ENCODE measurements at regions not wholly inside any gene's neighbourhood (a gene's known extent, or its start where the extent isn't known, plus 50 kb on each side); places are given as distances from the start of the nearest gene placed in this dataset.

- no peak for DNase-seq
Observed at GRCh38 chr18:47758000-47758399, 172.5 kb downstream of the SMAD2 start.

GRCh38 chr18:47756364-47757016 lies 174.0 kb downstream of the SMAD2 start:
- peak in 1 of 2 donors; percentile 30 for DNase-seq

- DNase-seq: no peak
Observed at GRCh38 chr18:47755102-47755456, 175.4 kb downstream of the SMAD2 start.

DNA sequence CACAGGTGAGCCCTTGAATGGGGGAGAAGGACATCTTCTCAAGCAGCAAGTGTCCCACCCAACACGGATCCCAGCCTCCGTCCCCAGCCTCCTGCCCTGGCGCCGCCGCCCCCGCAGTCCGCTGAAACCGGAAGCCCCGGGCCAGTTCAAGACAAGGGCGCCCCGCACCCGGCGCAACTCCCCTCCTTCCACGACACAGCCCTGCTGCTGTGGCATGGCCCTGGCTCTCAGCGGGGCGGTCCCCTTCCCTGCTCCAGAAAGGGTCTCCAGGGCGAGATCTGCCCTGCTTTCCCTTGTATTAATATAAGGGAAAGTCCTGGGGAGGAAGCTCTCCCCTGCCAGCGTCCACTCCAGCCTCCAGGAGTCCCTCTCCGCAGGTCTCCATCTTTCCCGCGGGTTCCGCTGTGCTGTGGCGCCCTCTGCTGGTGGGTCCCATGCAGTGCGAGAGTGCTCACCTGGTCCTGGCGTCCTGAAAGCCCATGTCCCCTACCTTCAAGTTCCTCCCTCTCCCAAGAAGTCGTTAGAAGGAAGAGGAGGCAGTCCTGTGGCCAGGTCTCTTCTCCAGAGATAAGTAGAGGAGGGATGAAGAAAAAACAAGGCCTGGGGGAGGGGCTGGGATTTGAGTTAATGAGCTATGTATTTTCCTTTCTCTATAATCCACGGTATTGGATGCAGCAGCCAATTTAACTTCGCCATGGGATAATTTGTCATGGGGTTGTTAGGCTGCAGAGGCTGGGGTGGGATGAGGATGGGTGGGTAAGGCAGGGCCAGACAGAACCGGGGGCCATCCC lies 176.0 kb downstream of the SMAD2 start:
- peak in 1 of 2 donors; percentile 3 for DNase-seq

DNA sequence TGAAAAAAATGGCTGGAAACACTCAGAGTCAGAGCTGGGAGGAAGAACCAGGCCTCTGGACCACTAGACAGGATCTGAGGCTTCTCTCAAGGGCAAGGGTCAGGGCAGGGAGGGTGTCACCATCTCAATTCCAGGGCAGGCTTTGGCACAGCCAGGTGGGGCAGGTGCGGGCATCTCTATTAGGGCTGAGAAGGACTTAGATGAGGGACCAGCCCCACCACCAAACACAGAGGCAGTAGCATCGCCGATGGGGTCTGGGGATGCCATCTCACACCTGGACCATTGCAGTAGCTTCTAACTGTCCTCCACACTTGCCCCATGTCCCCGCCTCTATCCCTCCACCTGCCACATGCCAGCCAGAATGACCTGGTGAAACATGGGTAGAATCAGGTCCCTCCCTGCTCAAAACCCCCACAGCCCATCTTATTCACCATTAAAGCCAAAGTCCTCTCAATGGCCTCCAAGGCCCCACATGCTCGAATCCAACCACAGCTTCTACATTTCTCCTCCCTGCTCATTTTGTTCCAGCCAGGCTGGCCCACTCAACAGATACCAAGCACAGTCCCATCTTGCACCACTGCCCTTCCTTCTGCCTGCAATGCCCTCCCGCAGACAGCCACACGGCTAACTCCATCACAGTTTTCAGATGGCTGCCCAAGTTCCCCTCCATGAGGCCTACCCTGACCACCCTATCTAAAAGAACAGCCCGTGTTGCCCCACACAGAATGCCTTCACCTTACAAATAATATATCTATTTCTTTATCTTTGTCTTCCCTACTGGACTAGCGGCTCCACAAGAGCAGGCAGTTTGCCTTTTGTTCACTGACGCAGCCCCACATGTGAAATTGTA lies 177.4 kb downstream of the SMAD2 start:
- no peak for DNase-seq

DNA sequence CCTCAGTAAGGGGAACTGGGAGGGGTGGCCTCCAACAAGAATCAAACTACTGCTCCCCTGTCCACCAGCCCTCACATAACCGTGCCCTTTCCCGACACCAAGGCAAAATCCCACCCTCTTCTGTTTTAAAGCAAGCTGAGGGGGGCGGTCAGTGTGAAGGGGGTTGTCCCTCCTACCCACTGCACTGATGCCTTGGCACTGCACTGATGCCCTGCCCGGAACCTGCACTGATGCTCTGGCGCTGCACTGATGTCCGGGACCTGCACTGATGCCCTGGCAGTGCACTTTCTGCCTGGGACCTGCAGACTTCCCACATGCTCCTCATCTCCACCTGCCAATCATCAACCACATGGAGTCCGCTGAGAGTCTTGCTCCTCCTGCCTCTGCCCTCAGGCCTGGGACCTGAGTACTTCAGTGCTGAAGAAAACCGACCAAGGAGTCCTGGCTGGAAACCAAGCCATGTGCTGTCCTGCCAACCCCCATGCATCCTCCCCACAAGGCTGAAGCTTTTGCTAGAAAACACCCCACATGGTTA lies 179.5 kb downstream of the SMAD2 start:
- no peak for DNase-seq

GRCh38 chr18:47749600-47749973 lies 180.9 kb downstream of the SMAD2 start:
- DNase-seq: no peak

DNA sequence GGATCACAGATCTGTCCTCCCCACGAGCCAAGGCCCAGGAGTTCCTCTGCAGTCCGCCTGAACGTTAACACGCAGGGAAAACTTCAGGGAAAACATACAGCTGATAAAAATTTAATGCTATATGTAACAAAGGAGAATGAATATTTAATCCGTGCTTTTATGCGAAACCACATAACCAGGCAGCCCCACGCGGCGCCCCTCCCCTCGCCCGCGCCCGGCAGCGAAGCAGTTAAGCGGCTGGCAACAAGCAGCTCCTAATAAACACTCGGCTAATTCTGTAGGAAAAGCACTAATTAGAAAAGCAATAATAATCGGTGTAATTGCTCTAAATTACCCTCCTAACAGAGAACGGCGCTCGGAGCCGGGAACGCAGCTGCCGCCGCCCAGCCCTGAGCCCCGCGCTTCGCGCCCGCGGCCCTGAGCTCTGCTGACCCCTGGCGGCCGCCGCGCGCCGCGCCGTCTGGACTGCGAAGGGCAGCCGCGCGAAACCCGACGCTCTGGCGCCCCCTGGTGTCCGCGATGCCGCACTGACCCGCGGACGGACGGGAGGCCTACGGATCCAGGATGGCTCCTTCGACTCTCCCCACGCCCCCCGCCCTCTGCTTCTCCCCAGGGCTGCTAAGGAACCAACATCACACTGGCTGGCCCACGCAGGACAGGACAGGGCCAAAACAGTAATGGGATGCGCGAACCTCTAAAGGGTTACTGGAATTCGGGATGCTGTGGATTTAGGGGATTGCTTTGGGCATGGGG lies 181.4 kb downstream of the SMAD2 start:
- DNase-seq: peak; percentile 79 to 80

GRCh38 chr18:47748093-47748796 lies 182.2 kb downstream of the SMAD2 start:
- no peak for DNase-seq

GRCh38 chr18:47747260-47747795 lies 183.1 kb downstream of the SMAD2 start:
- DNase-seq: no peak

DNA sequence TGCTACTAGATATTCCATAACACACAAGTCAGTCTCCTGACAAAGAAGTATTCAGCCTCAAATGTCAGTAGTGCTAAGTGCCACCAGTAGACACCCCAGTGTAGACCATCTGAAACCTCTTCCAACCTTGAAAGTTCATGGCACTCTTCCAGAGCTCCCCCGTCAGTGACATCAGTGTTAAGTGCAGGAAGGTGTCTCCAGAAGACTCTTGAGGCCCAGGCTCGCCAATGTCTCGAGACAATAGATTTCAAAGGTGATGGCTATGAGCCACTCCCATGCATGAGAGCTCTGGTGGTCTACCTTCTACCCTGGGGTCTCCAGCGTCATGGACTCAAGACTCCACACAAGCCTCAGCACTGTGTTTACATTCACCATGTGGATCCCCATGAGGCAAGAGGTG lies 183.8 kb downstream of the SMAD2 start:
- DNase-seq: no peak

DNA sequence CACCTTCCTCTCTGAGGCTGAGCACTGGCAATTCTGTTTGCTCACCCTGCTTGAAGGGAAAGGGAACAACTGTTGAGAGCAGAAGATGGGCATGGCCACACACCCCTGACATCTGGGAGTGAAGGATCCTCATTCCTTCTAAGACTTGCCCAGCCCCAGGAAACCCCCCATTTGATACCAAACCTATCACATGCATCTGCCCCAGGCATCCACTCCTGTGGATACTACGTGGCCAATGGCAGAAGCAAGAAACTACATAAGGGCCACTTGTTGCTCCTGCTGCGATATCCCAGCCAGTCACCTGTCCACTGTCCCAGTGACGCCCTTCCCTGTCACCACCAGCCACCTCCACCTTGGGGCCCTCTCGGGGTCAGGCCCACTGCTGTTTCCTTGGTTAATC lies 185.2 kb downstream of the SMAD2 start:
- DNase-seq: no peak

DNA sequence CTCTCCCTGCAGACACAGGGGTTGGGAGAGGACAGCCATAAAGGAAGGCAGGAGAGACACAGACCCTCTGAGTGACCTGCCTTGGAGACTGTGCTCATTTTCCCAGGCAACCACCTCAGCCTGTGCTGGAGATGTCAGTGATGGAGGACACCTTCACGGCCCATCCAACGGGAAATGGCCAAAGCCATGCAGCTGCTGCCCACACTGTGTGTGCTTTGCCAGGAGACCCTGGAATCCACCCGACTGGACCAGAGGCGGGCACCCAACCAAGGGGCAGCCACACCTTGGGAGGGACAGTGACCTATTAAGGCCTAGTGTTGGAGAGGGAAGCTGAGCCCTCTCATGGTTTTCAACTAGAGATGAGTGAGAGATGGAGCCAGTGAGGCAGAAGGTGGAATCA lies 192.5 kb downstream of the SMAD2 start:
- DNase-seq: no peak

- DNase-seq: no peak
Observed at GRCh38 chr18:47737198-47737830, 193.1 kb downstream of the SMAD2 start.

DNA sequence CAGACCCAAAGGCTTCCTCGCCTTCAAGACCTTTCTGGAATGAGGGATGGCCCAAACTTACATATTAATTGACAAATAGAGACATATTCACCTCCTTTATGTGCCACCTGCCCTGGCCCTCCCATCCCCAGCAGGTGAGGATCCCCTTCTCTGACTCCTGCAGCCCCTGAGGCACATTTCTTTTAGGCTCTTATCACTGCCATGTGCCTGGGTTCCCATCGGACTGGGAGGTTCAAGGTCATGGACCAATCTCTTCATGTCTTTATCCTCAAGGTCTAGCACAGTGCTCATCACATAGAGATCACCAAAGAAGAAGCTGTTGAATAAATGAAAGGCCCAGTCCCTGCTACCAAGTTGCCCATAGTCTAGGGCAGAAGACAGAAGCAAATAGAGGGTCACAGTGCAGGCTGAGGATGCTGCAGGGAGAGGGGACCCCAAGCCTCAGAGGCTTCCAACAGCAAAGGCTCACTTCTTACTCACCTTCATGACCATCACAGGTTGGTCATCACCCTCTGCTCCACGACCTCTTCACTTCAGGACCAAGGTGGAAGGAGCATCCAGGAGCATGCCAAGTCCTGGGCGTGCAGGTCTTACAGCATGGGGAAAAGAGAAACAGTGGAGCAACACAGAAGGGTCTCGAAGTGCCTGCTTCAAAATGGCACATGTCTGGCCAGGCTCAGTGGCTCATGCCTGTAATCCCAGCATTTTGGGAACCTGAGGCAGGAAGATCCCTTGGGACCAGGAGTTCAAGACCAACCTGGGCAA lies 193.9 kb downstream of the SMAD2 start:
- no peak for DNase-seq

DNA sequence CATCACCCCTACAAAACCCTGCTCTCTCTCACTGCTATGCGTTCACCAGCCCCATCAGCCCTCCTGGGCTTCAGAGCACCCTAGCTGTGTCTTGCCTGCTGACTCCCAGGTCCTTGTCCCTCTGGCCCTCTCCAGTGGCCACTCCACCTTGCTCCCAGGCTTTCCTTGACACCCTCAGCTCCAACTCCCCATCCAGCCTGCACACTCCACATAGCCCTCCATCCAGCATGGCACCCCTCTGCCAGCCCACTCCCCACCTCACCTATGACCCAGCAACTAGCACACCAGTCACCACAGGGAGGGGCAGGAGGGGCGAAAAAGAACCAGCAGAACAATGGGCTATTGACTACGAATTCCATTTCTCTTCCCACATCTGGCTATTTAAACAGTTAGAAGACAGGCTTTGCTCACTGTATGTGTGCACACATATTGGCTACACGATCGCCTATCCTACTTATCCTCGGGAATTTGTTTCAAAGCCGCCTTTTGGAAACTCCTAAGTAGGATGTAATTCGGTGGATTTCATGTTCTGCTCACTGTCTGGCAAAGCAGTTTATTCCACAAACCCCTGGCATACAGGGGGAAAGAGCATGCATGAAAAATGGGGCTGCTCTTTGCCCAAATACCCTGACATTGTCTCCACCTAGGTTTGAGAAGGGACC lies 195.3 kb downstream of the SMAD2 start:
- no peak for DNase-seq

- DNase-seq: no peak
Observed at GRCh38 chr18:47731276-47731675, 199.2 kb downstream of the SMAD2 start.

GRCh38 chr18:47730795-47731194 lies 199.7 kb downstream of the SMAD2 start:
- DNase-seq: no peak

GRCh38 chr18:47729356-47729755 lies 201.1 kb downstream of the SMAD2 start:
- no peak for DNase-seq
